ENCODE measurements at regions not wholly inside any gene's neighbourhood (a gene's known extent, or its start where the extent isn't known, plus 50 kb on each side); places are given as distances from the start of the nearest gene placed in this dataset.
"Not testable (repeated sequence)": the region's sequence is repeated elsewhere in the genome, so short reads cannot be mapped to it uniquely, and the experiment has no call there.

- H3K4me3 ChIP-seq (replicated peaks in 1 of 2; ENCODE audit: low read depth in 2 of 2, low read length in 2 of 2), result no peak overlapping the region
- no peak for TF ChIP-seq CTCF (IDR thresholded peaks at IDR 0.05; ENCODE audit: low read depth, low read length)
- DNase-seq (ENCODE audit: low read depth in 2 of 2), result no peak
Measured at GRCh38 chr4:58871509-58871908, 1761.3 kb upstream of the IGFBP7 start.

- TF ChIP-seq CTCF (IDR thresholded peaks at IDR 0.05; ENCODE audit: low read depth, low read length), result no peak
- no peak for DNase-seq (ENCODE audit: low read depth in 2 of 2)
Measured at GRCh38 chr4:58849026-58849425, 1738.8 kb upstream of the IGFBP7 start.

GRCh38 chr4:58843455-58843854, 1733.3 kb upstream of the IGFBP7 start:
- no peak for TF ChIP-seq CTCF (IDR thresholded peaks at IDR 0.05; ENCODE audit: low read depth, low read length)
- DNase-seq (ENCODE audit: low read depth in 2 of 2), result no peak
- H3K4me3 ChIP-seq (replicated peaks in 1 of 2; ENCODE audit: low read depth in 2 of 2, low read length in 2 of 2), result no peak overlapping the region

More at GRCh38 chr4:58849026-58849425, 1738.8 kb upstream of the IGFBP7 start:
- no peak overlapping the region for H3K4me3 ChIP-seq (replicated peaks in 1 of 2; ENCODE audit: low read depth in 2 of 2, low read length in 2 of 2)

GRCh38 chr4:58833126-58833525, 1722.9 kb upstream of the IGFBP7 start:
- DNase-seq (ENCODE audit: low read depth in 2 of 2), result no peak
- TF ChIP-seq CTCF (IDR thresholded peaks at IDR 0.05; ENCODE audit: low read depth, low read length), result no peak
- no peak overlapping the region for H3K4me3 ChIP-seq (replicated peaks in 1 of 2; ENCODE audit: low read depth in 2 of 2, low read length in 2 of 2)

- no peak for TF ChIP-seq CTCF (IDR thresholded peaks at IDR 0.05; ENCODE audit: low read depth, low read length)
- H3K4me3 ChIP-seq (replicated peaks in 1 of 2; ENCODE audit: low read depth in 2 of 2, low read length in 2 of 2), result no peak overlapping the region
- no peak for DNase-seq (ENCODE audit: low read depth in 2 of 2)
Measured at GRCh38 chr4:58825278-58825677, 1715.1 kb upstream of the IGFBP7 start.

- not testable (repeated sequence) for H3K4me3 ChIP-seq (replicated peaks in 1 of 2; ENCODE audit: low read depth in 2 of 2, low read length in 2 of 2); DNase-seq (ENCODE audit: low read depth in 2 of 2)
Measured at GRCh38 chr4:58818560-58818959, 1708.4 kb upstream of the IGFBP7 start.

- no peak for DNase-seq (ENCODE audit: low read depth in 2 of 2)
- no peak overlapping the region for H3K4me3 ChIP-seq (replicated peaks in 1 of 2; ENCODE audit: low read depth in 2 of 2, low read length in 2 of 2)
- no peak for TF ChIP-seq CTCF (IDR thresholded peaks at IDR 0.05; ENCODE audit: low read depth, low read length)
Measured at GRCh38 chr4:58809948-58810347, 1699.8 kb upstream of the IGFBP7 start.

Measured in cardiac fibroblast (primary cell).